GM19468 (cell line): ENCODE measurements at regions not wholly inside any gene's neighbourhood (a gene's known extent, or its start where the extent isn't known, plus 50 kb on each side); places are given as distances from the start of the nearest gene placed in this dataset.

Source experiments
- ATAC-seq: cut with Tn5 transposase; IDR thresholded peaks from one replicate; pipeline ENCODE4 v1.9.1; 2021; ENCODE audit warnings: mild to moderate bottlenecking, moderate library complexity, moderate number of reproducible peaks; ENCODE audit not compliant: unreplicated experiment; ENCODE audit errors: extremely low read depth

DNA sequence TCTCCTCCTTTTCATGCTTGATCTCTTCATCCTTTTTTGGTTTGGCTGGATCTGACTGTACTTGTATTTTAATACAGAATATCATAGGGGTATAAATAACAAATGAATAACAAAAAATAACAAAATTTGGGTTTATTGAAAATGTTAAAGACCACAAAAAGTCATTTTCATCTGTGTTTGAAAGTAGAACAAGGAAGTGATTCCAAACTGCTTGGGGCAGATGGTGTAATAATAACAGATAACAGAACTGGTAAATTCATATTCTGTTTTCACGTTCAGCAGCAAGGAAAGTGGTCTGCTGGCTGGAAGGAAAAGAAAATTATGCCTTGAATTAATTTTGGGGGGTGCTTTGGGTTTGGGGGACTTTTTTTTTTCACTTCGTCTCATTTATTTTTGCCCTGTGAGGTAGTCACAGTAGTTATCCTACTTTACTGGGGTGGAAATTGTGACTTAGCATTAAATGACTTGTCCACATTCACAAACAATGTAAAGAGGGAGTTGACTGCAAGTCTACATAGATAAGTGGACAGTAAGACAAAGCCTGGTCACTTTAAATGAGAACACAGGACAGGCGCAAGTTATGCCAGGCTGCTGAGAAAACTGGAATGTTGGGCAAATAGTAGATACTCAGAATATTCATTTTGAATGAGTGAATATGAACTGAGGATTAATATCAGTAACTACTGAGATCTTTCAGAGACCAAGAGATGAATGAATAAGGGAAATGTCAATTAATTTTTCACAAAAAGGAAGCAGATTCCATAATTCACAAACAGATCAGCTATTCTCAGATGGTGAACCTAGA, 193.9 kb upstream of the CITED2 start:
- ATAC-seq = no peak

DNA sequence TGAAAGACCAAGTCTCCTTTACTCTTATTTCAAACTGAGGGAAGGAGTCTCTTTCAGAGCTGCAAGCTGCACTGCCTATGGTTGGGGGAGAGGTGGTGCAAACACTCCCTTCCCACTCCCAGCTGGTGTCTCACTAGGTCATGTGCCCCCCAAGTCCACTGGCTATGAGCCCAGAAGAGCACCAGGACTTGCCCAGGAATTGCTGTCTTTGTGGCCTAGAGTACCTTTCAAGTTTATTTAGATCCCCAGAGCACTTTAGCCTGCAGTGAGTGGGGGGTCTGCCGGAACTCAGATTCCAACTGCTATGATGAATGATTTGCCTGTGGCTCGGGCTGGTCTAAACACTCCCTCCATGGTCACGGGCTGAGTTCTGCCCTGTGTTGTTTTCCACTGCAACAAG, 192.6 kb upstream of the CITED2 start:
- ATAC-seq = no peak

DNA sequence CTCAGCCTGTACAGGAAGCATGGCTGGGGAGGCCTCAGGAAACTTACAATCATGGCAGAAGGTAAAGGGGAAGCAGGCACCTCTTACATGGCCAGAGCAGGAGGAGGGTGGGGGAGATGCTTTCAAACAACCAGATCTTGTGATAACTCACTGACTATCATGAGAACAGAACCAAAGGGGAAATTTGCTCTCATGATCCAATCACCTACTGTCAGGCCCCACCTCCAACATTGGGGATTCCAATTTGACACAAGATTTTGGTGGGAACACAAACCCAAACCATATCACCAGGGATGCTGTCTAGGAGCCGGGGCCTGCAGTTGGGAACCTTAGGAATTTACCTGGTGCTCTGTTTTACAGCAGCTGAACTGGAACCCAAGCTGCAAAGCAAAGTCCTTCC, 191.1 kb upstream of the CITED2 start:
- ATAC-seq = no peak

DNA sequence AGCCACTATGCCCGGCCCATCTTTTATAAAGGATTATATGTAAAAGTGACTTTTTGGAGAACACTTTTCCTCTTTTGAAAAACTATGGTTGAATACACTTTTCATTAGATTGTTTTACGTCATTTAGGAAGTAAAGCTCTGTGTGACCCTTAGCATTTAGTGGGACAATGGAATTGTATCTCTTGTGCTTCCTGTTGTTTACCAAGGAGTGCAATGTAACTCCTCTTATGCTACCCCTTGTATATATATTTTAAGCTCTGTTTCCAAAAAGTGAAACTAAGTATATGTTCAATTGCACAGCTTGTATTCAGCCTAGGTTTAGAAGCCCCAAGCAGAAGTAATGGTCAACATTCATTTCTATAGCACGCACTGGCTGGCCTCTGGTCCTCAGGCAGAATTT, 183.1 kb upstream of the CITED2 start:
- no peak for ATAC-seq

DNA sequence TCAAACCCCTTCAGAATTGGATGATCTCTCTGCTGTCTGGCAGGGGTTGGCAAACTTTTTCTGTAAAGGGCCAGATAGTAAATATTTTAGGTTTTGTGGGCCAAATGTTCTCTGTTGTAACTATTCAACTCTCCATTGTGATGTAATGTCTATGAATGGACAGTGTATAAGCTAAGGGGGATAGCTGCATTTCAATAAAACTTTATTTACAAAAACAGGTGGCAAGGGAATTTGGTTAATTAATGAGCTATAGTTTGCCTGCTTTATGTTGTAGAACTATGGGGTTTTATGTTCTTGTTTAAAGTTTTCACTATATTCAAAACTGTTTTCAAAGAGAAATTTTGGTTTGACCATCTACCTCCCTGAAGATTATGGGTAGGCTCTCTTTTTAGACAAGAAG, 182.1 kb upstream of the CITED2 start:
- ATAC-seq = no peak

DNA sequence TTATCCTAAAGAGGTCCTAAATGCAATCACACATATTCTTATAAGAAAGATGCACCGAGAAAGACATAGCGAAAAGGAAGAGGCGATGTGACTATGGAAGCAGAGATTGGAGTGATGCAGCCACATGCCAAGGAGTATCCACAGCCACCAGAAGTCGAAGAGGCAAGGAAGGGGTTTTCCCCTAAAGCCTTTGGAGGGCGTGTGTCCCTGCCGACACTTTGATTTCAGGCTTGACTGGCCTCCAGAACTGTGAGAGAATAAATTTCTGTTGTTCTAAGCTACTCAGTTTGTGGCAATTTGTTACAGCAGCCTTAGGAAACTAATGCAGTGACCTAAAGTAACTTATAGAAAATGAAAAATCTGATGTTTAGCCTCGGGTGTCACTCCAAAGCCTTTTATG, 179.5 kb upstream of the CITED2 start:
- ATAC-seq = no peak

DNA sequence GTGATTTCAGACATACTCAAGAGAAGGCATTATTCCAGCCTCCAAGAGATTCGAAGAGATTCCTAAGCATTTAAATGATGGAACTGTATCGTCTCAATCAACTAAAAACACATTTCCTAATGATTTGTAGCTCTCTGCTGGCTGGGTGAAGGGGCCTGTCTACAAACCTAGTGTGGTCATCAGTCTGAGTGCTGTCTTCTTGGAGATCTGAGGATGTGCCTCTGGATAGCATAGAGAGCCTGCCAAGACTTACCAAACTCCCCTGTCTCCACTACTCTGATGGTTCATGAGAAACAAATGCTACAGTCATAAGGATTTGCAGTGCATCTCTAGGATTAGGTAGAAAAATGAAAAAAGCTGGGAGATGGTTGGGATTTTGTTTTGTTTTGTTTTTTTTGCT, 176.9 kb upstream of the CITED2 start:
- ATAC-seq = no peak

DNA sequence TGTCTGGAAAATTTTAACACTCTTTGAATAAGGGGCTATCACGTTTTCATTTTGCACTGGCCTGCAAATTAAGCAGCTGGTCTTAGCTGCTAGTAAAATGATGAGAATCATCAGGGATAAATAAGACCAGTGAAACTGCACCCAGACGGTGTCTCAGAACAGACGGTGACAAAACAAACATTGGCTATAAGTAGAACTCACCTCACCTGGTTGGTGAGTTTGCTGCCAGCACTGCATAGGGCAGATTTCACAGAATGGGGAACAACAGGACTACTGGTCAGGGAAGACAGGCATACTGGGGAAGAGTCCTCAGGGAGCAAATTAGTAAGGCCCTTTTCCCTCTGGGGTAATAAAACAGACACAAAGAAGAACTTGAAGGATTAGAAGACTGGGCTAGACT, 175.9 kb upstream of the CITED2 start:
- no peak for ATAC-seq

DNA sequence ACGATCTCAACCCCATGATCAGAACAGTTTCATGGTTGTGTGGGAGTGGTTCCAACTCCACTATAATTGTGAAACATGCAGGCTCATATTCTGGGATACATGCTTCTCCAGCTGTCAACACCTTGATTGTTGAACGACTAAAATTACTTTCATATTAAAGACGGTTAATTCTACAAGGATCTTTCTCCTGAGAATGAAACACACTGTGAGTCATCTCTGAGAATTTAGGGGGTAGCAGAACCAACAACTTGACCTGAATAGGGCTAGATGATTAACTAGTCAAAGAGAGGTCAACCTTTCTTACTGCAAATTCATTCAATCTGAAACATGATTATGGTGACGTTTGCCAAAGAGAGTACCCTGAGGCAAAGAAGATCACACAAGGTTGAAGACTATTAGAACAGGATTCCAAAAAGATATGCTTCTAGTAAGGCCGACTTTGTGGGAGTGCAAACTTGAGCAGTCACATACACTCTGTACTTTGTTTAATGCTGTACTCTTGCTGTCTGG, 175.2 kb upstream of the CITED2 start:
- ATAC-seq = no peak

DNA sequence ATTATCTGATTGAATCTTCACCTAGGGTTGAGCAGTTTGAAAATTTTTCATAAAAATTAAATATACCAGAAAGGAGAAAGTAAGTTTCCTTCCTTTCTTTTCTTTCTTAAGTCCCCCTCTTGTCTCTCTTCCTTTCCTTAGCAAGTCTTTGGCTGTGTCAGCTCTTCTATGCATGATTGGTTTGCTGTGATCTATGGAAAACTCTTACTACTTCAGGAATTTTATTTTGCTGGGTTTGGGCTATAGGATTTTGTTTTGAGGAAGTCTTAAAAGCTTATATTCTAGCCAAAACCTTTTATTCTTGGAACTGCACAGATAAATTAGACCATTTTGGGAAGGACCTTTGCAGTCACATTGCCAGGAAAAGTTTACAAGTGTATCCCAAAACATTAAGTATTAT, 173.4 kb upstream of the CITED2 start:
- no peak for ATAC-seq

DNA sequence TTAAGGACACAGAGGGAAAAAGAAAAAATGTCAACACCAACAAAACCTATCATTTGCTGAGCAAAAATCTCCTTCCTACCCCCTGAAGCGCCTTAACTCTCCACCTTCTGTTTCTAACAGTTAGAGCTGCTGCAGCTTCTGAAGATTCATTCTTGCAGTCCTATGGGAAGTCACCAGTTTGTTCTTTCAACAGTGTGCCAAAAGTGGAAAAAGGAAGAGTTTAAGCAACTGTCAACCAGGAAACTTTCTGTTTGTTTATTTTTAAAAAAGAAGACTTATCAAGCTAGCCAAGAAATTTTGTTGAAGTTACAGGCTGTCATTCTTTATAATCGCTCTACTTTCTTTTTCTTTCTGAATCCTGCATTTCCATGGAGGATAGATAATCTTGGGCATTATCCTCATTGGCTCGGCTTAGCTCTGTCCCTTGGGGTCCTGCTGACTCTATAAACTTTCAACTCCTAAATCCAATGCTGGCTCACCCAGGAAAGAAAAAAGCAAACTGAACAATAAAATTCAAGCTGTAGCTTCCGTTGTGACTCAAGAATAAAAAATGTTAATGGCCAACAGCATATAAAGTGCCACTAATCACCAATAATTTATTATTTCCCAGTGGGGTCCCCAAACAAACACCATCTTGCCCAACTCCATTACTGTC, 172.8 kb upstream of the CITED2 start:
- ATAC-seq = no peak

DNA sequence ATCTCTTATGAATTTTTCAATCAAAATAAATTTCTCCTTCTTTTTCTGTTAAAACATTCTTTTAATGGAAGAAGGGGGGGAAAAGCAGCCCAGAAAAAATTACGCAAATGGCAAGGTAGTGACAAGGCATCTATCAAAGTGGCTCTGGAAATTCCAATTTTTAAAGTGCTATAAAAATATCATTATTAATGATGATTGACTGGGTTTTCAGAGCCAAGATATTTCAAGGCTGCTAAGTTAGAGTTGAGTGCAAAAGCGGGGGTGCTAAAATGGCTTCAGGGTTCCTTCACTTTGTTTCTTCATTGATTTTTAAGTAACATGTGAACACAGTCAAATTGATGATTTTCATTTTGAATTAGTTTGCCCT, 171.6 kb upstream of the CITED2 start:
- ATAC-seq = no peak

DNA sequence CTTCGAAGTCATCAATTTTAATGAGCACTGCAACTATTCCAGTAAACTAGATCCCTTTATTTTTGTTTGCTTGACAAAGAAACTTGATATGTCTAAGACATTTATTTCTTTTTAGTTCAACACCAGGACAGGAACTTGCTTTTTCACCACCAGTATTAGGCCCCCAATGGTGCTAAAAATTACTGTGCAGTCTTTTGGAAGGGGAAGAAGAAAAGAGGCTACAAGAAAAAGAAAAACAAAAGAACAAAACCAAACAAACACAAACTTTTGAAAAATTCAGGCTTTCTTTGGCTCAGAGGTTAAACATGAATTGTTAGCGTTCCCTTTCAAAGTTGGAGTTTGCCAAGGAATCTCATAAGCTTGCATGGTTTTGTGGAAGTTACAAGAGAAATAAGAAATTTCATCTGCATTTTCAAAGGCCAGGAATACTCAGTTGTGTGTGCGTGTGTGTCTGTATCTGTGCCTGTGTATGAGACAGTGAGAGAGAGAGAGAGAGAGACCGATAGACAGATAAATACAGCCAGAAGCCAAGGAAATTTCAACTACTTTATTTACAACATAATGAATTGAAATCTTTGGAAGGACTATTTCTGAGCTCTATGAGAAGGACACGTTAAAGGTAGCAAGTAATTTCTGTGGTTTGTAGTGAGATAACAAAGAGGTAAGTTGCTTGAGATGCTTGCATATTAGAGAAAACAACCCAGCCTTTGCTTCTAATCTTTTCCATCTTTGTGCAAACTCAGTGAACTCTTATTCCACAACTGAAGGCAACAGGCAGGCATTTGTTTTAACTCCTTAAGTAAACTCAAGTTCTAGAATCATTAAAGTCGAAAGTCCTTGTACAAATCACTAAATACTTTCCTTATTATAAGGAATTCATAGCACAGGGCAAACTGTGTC, 171.0 kb upstream of the CITED2 start:
- no peak for ATAC-seq

DNA sequence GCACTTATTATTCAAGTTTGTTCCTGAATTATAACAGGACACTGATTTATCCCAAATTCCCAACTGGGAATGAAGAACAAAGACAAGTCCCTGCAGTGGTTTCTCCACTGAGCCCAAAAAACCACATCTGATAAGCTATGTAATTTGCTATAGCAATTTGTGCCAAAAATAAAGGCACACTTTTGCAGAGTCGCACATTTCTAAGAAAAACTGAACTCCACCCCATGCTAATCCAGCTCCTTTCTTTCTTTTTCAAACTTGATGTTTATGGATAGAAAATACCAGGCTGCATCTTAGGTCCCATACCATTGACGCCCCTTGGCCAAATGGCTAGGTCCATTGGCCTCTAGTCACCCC, 170.2 kb upstream of the CITED2 start:
- ATAC-seq = no peak

DNA sequence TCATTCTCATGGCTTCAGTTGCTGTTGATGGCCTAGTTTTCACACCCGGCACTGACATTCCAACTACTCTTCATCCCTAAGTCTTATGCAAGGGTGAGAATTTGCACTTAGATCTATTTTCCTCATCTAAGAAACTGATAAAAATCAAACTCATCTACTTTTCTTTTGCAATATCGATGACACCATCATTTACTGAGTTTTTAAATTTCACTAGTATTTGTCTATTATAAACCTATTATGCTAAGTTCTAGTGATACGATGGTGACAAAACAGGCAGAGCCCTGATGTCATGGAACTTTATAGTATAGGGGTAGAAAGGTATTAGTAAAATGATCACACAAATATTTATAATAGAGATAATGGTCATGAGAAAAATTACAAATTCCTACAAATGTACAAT, 167.9 kb upstream of the CITED2 start:
- no peak for ATAC-seq

DNA sequence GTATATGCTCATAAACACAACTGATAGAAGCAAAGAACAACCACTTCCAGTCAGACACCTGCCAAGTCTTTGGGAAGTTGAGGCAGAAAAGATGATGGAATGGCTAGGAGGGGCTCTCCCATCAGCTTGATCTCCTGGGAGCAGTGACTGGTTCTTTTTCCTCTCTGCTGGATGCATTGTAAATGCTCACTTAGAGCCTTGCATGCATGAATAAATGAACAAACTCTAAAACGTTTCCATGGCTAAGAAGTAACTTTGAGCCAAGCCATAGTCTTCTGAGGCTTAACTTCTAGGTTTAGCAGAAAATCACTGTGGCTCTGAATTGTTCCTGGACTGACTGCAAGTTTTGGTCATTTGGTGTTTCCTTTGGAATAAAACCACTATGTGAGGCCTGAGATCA, 166.4 kb upstream of the CITED2 start:
- no peak for ATAC-seq

DNA sequence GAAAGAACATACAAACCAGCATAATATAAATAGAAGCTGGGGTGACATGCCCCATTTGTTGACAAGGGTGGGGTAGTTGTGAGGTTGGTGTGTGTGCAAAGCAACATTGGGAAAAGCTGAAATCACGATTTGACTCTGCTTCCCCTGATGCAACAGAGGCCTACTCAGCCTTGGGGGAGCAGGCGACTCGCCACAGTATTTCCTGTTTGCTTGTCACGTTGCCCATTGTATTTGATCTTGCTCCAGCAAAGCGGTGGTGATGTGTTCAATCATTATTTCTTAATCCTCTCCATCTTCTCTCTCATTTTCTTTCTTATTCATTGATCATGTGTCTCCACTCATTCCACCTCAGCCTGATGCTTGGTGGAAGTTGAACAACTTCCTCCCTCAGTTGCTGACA, 165.8 kb upstream of the CITED2 start:
- no peak for ATAC-seq

DNA sequence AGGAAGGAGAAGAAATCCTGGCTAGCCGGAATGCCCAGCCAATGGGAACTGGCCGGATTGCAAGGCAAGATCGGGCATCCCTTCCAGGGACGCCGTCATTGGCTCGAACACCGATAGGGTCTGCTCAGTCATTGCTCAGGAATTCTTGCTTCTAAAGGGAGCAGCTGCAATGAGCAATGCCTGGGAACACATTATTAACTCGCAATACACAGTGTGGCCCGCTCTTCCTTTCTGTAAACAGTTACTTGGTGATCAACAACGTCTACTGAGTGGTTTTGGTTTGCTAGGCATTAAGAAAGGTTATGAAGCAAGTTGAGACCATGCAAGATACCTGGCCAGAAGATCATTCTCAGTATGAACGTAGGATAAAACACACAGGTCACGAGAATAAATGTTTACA, 165.4 kb upstream of the CITED2 start:
- ATAC-seq = no peak

DNA sequence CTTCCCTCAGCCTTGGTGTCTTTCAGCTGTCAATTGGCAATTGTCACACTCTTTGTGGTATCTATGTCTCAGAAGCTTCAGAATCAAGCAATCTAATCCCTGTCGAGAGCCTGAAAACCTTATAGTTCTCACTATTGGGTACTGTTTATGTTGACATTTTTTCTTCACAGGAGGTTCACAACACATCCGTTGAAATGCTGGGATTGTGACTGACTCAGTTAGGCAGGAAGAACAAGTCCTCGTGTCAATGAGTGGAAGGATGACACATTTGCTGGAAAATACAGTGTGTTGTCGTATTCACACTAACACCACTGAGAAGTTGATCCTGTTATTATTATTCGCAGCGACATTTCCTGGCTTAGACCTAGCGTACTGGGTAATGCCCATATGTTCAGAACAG, 163.9 kb upstream of the CITED2 start:
- no peak for ATAC-seq

DNA sequence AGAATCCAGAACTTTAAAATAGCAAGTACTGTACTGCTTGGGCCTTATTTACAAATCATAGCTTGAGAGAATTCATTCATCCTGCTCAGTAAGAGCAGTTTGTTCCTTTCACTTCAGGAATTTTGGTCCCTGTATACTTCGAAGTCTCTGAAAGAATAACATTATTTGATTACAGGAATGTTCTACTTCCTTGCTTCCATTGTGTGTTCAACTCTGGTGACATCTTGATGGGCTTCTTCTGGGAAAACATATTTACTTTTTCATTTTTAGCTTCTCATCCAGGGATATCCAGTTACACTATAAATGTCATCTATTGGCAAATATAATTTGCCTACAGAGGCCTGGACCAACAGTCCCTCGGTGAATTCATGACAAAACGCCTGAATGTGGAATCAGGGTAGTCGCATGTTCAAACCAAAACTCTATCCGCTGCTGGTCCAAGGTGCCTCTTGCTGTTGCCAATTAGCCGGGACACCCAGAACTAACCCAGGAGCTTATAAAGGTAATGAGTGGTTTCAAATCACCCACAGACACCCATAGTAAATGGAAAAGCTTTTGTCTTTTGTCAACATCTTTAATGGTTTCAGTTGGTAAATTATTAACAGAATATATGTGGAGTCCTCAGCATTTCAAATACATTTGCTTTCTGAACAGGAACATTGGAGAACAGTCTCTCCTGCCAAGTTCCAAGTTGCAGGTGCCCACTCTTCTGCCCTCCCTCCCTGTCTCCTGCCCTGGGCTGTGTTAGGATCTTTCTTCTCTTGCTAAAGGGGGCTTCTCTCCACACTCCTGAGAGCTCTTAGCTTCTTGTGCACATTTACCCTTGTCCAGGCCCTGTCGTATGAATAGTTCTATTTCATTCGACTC, 162.5 kb upstream of the CITED2 start:
- no peak for ATAC-seq
